Glomerular visceral epithelial cell (primary cell): ENCODE measurements at regions not wholly inside any gene's neighbourhood (a gene's known extent, or its start where the extent isn't known, plus 50 kb on each side); places are given as distances from the start of the nearest gene placed in this dataset.
"Not testable (repeated sequence)": the region's sequence is repeated elsewhere in the genome, so short reads cannot be mapped to it uniquely, and the experiment has no call there.

Experiments used
- DNase-seq: peaks from one replicate; pipeline ENCODE4 v3.0.0-alpha.2; 2016; ENCODE audit errors: extremely low spot score

DNA sequence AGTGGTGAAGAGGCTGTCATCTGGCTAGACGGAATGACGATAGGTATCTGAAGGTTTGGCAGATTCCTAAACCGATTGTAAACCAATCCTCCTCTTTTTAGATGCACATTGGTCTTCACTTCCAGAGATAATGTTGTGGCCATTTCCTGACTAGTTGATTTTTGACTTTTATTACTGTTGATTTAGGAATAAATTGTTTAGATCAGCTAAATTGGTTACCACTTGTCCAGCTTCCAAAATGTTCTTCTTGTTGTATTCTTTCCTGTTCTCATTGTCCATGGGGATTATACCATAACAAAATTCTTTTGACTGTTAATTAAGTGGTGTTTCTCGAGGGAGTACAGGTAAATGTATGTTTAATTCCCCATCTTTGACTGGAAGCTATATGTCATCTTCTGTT is 119.7 kb downstream of the MACROH2A1 start:
- no peak for DNase-seq

DNA sequence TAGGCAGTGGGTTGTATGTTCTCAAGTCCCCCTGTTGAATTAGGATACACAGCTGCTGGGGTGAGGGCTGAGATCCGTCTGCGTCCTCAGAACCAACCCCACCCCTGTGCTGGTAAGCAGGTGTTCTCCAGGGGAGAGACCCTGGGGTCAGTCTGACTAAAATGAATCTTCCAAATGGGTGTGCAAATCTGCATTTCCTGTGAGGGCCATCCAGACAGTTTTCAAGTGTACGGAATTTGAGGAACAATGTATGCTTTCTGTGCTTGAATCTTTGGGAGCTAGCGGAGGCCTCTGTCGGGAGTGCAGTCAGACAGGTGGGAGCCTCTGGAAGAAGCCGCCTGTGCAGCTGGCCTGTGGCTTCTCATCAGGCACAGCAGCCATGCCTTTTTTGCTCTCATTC is 122.9 kb downstream of the MACROH2A1 start:
- no peak for DNase-seq

DNA sequence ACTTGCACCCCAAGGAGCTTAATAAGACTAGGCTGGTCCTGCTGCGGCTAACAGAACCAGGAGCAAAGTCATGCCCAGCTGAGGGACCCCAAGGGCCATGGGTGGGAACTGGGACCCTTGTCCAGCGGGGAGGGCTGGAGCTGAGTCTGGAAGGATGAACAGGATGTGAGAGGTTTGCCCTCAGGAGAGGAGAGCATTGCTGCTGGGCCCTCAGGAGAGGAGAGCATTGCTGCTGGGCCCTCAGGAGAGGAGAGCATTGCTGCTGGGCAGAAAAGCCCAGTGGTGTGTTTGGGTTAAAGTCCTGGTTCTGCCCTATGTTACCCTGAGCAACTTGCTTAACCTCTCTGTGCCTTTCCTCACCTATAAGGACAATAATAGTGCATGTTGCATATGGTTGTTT is 125.8 kb downstream of the MACROH2A1 start:
- no peak for DNase-seq

DNA sequence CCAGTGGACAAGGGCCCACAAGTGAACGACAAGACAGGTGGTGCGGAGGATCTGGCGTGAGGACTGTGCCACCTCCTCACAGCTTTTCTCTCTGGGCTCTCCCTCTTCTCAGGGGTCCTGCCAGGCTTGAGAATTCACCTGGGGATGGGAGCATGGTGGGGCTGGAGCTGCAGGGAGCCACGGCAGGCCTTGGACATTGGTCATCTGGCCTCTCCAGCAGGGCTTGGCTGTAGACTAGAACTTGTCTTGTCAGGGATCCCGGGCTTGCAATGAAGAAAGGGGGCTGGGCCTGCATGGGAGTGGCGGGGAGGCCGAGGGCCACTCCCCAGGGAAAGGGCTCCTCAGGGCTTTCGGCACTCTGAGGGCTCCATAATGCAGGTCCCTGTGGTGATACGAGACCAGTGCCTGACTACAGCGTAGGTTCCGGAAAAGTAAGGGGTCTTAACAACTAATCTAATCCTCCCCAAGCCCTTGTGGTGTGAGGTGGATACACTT is 126.7 kb downstream of the MACROH2A1 start:
- no peak for DNase-seq

DNA sequence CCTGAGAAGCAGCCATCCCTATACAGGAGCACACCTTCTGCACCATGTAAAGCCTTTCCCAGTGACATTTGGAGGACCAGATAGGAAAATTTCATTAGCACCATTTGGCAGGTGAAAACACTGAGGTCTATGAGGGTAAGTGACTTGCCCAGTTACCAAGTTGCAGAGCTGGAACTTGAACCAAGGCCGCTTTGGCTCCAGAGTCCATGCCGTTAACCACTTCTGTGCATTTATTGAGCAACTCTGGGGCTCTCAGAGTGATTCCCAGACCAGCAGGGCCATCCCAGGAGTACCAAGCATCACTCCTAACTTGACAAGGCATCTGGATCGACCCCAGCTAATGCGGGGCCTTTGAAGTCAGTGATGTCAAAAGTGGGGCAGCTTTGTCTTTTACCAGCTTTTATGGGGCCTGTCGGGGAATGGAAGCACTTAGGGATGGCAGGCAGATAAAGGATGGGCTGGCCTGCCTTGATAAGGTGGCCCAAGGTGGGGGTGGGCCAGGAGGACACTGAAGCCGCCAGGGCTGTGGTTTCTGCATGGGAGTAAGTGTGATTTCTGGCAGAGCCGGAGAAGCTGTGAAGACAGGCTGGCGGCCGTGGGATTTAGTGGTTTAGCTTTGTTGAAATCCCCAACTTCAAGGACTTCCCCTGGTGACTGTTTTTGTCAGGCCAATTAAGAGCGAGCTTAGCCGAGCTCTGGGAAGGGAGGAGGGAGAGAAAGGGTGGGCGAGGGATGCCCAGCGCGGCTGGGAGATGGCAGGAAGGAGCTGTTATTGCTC is 127.3 kb downstream of the MACROH2A1 start:
- no peak for DNase-seq

DNA sequence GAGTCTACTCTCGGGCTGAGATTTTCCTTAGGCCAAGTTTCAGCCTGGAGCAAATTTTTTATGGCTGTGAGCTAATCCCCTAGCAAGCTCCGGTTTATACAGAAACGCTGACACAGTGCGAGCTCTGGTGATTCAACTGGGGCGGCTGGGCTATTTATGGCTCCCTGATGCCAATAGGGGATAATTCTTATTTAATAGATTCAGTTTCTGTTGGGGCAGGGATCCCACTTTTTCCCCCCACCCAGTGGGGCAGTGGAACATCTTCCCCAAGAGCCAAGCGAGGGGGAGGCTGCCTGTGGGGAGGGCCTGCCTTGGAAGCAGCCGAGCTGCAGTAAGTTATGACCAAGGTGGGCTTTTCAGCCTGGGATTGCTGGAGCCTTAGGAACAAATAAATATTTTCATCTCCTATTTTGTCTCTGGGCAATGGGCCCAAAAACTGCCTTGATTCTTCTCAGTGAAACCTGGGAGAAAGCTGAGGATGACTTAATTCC is 129.1 kb downstream of the MACROH2A1 start:
- DNase-seq = no peak

DNA sequence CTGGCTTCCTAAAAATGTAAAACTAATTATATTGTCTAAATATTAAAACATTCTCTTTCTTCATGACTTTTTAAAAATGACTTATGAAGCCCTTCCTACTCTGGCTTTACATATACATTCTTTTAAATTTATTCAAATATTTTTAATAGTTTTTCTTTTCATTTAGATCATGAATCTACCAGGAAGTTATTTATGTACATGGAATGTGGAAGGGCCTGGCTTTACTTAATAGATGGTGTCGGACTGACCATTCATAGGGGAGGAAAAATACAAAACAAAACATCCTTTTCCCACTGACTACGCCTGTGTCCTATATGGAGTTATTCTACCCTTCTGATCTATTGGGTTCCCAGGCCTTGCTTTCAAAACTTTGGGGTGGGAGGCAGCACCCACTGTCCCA is 129.8 kb downstream of the MACROH2A1 start:
- no peak for DNase-seq

DNA sequence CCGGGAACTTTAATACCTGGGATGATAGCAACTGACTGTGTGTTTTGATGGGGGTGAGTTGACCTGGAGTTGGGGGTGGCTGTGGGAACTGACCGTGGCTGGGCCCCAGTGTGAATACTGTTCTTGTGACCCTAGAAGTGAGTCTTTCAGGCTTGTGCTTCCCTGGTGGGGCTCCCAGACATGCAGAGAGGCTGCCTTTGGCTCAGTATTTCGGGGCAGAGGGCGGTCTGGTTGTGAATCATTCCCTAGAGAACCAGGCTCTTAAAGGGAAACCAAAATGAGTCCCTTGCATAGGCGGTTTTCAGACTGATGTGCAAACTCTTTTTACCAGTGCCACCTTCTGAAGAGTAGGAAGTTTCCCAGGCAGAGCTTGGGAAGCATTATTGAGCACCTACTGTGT is 132.1 kb downstream of the MACROH2A1 start:
- no peak for DNase-seq

DNA sequence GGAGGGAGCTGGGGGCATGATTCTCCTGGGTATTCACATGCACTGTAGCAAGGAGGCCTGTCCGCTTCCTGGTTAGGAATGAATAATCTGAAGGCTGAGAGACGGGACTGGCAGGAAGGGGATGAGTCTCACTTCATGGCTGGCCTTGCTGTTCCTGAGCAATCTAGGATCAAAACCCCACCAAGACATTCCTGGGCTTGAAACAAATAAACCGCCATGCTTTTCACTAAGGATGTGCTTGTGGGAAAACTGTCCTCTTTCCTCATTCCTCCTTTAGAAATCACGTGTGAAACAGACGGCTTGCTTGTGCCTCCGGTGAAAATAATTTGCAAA is 132.8 kb downstream of the MACROH2A1 start:
- no peak for DNase-seq

DNA sequence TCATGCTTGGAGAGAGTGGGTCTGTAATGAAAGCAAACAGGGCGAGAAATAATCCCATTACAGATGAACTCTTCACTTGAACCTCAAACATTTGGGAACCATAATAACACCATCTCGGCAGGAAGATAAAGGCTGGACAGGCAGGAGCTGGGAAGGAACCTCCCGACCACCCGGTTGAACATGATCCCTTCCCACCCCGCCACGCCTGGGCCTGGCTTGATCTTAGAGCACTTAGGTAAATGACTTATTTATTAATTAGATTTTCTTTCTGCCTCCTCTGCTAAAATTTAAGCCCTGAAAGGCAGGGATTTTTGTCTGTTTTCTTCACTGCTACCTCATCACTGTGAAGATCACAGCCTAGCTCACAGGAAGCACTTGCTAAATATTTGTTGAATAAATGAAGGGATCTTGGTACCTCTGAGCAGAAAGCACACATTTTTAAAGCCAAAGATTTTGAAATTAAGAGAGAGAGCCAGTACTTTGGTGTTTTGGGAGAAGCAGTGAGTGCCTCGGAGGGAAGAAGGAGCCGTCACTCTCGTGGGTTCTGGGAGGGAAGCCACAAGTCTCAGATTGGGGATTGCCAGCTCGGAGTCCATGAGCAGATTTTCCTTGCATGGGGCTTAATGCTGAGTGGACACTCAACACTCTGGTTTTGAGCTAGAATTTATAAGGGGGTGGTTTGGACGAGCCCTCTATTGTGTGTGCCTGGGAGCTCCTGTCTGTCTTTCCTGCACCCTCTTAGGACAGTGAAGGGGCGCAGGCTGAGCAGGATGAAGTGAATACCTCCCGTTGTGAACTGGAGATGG is 133.3 kb downstream of the MACROH2A1 start:
- DNase-seq = no peak

DNA sequence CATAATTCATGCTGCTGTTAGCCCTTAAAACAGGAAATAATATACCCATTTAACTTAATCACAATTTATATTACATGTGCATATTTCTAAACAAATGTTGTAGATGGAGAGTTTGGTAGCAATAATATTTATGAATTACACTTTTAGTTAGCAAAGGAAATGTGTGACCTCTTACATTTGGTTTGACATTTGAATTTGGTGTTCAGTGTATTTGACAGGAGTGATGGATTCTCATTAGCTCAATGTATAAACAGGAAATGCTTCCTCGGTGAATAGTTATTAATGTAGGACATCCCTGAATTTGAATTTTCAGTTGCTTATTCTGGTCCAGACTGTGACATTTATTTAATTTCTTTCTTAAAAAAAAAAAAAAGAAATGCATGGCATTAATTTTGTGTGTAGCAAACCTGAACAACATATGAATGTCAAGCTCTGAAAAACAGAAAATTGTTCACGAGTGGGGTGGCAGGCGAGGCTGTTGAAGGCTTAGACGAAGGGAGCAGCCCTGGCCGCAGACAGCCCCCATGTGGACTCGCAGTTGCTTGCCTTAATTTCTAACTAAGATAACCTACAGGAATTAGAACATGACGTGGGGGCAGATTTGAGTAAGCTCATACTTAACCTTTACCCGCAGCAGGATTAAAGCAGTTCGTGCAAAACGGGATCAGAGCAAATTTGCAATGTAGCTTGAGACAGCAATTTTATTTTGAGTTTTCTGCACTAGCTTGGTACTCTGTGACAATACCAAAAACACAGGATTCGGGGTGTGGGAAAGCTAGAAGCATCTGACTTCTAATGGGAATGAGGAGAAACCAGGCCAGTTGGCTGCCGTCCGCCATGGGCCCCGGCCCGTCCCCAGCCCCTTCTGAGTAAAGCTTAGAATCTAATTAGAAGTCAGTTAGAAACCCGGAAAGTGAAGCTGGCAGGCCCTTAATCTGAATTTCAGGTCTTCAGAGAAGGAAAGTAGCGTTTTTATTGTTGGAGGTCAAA is 134.3 kb downstream of the MACROH2A1 start:
- DNase-seq = no peak

DNA sequence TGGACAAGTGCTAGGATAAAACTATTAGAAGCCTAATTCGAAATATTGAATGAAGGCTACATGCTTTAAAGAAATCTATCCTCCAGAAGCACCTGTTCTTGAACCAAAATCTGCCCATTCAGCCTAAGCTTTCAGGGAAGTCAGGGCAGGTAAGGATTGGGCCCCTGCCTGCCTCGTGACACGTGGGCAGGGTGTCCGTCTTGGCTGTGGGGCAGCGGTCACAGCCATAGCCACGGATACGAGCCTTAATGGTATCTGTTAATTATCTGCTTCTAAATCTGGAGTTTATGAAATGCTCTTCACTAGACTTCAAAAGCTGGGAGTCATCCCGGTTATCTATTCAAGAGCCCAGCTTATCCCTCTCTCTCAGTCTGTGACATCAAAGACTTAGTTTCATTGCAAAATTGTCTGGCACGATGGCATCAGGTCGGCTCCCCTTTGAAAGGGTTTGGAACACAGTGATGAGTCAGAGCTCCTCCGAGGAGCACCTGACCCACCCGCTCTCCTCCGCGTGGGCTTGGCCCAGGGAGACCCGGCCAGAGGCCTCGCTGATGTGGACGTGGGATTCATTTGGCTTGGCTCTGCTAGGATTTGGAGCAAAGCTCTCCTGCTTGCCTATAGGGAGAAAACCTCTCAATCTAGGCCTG is 135.9 kb downstream of the MACROH2A1 start:
- no peak for DNase-seq

DNA sequence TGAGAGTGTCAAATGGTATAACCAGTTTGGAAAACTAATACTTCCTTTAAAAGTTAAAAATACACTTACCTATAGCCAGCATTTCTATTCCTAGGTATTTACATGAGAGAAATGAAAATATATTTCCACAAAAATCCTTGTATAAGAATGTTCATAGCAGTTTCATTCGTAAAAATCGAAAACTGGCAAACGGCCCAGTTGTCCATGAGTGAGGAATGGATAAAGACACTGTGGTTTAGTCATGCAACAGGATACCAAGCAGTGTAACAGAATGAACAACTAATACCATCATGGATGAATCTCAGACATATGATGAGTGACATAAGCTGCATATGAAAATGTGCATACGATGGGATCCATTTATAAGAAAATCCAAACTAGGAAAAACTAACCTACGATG is 136.7 kb downstream of the MACROH2A1 start:
- DNase-seq = no peak

DNA sequence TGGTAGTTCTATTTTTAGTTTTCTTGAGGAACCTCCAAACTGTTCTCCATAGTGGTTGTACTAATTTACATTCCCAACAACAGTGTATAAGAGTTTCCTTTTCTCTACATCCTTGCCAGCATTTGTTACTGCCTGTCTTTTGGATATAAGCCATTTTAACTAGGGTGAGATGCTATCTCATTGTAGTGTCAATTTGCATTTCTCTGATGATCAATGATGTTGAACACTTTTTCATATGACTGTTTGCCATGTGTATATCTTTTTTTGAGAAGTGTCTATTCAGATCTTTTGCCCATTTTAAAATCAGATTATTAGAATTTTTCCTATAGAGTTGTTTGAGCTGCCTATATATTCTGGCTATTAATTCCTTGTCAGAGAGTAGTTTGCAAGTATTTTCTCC is 138.9 kb downstream of the MACROH2A1 start:
- DNase-seq = not testable (repeated sequence)

DNA sequence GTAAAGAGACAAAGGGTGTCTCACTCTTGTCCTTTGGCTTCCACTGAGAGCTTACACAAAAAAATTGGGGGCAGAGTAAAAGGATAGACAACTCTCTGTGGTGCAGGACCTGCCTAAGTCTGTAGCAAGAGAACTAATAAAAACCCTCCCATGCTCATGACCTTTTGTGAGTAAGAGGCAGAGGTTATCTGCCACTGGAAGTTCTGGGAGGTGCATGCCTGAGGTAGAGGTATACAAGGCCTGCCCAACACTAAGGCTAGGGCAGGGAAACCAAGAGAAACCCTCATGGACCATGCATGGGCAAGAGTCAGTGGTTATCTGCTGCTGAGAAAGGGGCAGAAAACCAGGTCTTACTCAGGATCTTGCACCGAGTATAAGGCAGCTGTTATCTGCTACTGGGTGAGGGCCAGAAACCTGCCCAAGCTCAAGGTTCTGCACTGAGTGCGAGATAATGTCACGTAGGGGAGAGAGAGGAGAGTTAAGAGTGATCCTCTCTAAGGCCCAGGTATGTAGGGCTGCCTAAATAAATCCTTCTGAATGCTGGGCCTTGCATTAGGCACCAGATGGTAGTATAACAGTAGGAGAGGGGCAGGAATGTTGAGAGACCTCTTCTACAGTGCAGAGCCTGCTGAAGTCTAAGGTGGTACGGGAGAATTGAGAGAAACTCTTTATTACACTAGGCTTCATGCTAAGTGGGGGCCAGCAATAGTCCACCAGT is 143.4 kb downstream of the MACROH2A1 start:
- DNase-seq = no peak

DNA sequence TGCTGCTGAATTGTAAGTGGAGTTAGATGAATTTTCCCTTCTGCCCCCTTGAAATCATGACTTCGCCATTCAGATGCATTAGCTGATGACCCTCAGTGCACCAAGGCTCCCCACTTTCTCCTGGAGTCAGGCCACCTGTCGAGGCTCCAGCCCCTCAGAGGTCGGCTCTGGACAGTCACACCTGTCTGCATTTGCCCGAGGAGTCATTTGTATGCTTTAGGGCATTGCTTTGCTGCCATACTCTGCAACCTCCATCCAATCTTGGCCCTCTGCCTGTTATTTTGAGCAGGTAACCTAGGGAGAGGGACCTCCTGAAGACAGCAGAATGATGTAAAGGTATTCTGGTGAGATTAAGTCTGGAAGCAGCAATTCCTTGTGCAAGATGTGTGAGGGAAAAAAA is 144.8 kb downstream of the MACROH2A1 start:
- no peak for DNase-seq

DNA sequence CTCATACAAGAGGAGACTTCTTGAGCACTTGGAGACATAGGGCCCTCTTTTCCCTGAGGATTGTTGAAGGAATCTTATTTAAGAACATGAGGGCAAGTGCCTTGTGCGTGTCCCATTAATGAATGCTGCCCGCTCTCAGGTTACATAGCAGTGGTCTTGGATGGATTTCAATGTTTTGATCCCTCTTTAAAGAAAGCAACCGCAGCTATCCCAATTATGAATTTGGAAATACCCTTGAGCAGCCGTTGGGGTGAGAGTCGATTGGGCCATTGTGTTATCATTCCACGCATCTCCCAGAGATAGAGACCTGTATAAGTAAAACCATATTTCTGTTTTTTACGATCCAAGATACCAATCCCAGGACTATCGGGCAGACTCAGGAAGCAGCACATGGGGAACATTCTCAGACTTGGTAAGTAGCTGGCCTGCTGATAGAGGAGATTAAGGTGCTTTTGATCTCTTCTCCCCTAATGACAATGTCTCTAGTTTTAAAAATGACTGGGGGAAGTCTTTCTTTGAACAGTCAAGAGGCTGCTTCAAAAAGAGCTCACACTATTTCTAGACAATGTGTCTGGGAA is 145.3 kb downstream of the MACROH2A1 start:
- DNase-seq = no peak

DNA sequence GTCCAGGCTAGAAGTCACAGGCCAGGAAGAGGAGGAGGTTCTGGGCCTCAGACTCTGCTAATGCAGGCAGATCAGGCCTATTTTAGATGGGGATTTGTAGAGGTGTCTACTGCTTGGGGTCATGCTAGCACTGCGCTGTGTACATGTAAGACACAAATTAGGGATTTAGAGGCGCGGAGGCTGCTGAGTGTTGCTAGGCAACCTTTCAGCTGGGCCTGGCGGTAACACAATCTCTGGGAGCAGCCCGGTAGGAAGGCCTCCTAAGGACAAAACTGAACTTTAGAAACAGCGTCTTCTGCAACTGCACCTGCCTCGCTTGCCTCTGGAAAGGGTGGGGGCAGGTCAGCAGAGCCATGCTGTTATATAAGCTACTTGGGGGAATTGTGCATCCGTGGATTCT is 147.9 kb downstream of the MACROH2A1 start:
- no peak for DNase-seq

DNA sequence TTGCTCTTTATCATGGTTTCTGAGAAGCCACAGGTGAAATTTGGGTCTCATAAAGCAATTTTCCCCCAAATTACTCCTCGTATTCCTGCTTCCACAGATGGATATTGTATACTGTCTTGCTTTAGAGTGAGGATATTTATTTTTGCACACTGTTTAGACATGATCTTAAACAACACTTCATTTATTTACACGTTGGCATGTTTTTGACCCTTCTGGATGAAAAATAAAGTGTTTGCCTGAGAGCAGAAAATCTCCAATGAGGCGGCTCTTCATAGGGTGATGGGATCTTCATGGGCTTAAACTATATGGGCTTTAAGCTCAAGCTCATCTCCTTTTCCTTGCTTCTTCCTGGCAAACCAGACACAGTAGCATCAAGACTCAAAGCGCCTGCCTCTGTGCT is 148.4 kb downstream of the MACROH2A1 start:
- DNase-seq = no peak

DNA sequence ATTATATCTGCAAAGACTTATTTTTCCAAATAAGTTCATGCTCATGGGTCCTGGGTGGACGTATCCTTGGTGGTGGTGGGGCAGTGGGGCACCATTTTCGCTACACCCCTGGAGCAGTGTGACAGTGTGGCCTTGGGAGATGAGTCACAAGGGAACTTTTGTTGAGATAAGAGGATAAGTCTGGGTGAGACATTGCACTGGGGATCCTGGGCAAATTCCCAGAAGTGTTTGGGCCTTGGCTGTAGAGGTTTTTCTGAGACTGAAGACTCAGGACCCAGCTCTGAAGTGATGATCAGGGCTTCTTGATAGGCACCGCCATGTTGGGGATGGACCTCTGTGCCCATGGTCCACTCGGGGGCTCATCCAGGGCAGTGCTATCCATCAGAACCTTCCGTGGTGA is 149.4 kb downstream of the MACROH2A1 start:
- DNase-seq = no peak
